Testis (tissue), 2 donors: ENCODE measurements at regions not wholly inside any gene's neighbourhood (a gene's known extent, or its start where the extent isn't known, plus 50 kb on each side); places are given as distances from the start of the nearest gene placed in this dataset.

Experiments
- CTCF ChIP-seq, 3 experiments: fragments of 450-650 bp in 2 of 3; fragments of 200-600 bp in 1 of 3; sonication (generic) in 1 of 3; IDR thresholded peaks; one replicate each; pipeline ENCODE4 v1.5.1; 2016 to 2019; ENCODE audit warnings: antibody characterized with exemption in 3 of 3, mild to moderate bottlenecking in 2 of 3, moderate library complexity in 1 of 3
- POLR2A ChIP-seq: fragments of 450-650 bp; IDR thresholded peaks from one replicate; pipeline ENCODE4 v1.6.1; 2017; ENCODE audit warnings: antibody characterized with exemption, mild to moderate bottlenecking, moderate library complexity

GRCh38 chr4:46179356-46179755 lies 55.5 kb upstream of the GABRG1 start:
- TF ChIP-seq CTCF (IDR thresholded peaks at IDR 0.05) (no peak), POLR2A (no peak)
